CD4-positive, alpha-beta T cell treated with Interleukin-15 for 1 hour (primary cell): ENCODE measurements at regions not wholly inside any gene's neighbourhood (a gene's known extent, or its start where the extent isn't known, plus 50 kb on each side); places are given as distances from the start of the nearest gene placed in this dataset.
"Not testable (repeated sequence)": the region's sequence is repeated elsewhere in the genome, so short reads cannot be mapped to it uniquely, and the experiment has no call there.

Experiments
- DNase-seq: peaks from one replicate; pipeline ENCODE4 v3.0.0-alpha.2; 2020

- no peak for DNase-seq
Observed at GRCh38 chr12:75698052-75698451, 186.6 kb upstream of the KRR1 start.

DNA sequence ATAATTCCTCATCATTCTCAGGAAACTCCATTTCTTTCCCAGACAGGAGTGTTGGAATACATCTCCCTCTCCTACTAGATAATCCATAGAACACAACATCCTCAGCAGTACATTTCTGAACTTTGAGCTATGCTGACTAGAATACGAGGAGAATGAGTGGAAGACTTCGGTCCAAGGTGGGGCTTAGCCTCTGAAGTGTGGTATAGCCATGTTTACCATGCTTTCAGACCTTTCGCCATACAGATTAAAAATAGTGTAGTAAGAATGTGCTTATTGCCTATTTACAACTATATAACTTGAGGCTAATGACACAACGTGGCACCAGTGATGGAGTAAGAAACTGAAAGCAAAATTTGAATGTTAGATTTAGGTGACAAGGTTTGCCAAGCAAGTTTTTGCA is 184.5 kb upstream of the KRR1 start:
- no peak for DNase-seq

DNA sequence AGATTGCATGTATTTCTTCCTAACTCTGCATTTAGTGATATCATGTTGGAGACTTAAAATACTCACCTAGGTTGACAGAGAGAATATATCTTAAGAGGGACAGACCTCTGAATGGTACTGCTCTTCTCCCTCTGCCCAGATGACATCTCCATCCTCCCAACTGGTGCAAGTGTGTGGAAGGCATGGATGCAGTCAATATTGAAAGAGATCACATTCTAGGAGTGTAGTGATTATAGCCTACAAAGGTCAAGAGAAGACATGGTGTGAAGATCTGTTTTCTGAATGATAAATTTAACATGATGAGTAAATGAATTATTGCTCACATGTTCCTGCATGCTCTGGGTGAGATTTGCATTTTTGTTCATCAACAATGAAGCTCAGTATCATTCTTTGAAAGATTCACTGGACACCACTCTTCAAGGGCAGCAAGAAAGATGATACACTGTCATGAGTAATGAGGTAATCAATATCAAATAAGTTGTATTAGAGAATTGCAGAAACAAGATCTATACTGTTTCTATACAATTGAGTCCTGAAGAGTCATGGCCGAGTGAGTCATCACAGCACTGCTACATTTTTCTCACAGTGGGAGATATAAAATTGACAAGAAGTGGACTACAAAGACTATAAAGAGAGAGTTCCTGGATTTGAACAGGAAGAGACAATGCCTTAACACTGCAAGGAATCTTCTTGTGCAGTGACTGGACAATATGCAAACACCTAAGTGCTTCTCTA is 183.3 kb upstream of the KRR1 start:
- no peak for DNase-seq

DNA sequence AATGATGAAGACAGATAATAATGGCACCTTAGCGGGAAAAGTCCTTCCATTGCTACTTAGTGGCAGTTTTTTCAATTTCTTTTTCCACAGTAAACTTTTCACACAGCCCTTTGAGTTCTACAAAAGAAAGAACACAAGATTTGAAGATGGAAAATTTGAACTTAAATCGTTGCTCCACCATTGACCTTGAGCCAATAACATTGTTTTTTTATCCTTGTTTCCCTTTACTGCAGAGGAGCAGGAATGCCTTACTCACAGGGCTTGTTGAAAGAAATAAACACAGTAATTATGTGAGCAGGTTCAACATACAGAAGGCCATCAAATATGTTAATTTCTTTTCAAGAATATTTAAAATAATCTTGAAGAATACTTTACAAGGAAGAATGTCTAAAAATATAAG is 181.5 kb upstream of the KRR1 start:
- no peak for DNase-seq

GRCh38 chr12:75690296-75690955 is 179.0 kb upstream of the KRR1 start:
- no peak for DNase-seq

GRCh38 chr12:75686233-75686632 is 174.8 kb upstream of the KRR1 start:
- not testable (repeated sequence) for DNase-seq

DNA sequence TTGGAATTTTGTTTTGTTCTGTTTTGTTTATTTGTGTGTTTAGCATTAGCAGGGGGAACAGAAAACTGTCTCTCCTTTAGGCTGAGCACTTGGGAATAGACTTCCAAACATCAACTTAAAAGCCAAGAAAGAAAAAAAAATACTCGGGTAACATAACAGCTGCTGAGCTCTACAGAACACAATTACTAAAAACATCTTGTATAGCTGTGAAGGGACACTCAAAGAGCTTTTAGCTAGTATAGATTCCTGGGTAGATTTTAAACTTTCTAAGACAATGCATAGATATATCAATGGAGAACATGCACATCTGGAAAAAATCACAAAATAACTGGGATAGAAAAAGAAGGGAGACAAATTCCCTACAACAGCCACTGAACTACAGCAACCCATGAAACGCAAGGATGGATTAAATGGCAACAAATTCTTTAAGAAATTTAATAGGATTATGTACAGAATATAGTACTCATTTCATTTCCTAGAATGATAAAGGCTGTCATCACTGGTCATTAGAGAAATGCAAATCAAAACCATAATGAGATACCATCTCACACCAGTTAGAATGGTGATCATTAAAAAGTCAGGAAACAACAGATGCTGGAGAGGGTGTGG is 174.3 kb upstream of the KRR1 start:
- no peak for DNase-seq

GRCh38 chr12:75684678-75685616 is 173.5 kb upstream of the KRR1 start:
- DNase-seq = no peak

DNA sequence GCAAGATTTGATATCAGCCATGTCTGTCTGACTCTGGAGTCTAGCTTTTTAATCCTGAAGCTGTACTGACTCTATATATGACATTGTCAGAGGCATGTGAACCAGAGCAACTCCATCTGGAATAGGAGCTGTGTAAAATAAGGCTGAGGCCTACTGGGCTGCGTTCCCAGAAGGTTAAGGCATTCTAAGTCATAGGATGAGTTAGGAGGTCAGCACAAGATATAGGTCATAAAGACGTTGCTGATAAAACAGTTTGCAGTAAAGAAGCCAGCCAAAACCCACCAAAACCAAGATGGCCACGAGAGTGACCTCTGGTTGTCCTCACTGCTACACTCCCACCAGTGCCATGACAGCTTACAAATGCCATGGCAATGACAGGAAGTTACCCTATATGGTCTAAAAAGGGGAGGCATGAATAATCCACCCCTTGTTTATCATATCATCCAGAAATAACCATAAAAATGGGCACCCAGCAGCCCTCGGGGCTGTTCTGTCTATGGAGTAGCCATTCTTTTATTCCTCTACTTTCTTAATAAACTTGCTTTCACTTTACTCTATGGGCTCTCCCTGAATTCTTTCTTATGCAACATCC is 172.7 kb upstream of the KRR1 start:
- not testable (repeated sequence) for DNase-seq

DNA sequence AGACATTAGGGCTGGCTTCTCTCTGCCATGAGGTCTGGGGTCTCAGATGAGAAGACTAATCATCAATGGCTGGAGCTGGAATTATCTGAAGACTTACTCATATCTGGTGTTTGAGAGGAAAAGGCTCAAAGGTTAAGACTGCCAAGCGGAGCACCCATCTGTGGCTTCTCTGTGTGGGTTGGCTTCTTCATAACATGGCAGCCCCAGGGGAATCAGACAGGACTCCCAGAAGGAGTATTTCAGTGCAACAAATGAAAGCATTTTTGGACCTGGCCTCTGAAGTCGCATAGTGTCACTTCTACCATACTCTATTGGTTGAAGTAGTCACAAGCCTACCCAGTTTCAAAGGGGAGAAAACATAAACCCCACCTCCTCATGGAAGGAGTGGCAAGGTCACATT is 171.8 kb upstream of the KRR1 start:
- no peak for DNase-seq

DNA sequence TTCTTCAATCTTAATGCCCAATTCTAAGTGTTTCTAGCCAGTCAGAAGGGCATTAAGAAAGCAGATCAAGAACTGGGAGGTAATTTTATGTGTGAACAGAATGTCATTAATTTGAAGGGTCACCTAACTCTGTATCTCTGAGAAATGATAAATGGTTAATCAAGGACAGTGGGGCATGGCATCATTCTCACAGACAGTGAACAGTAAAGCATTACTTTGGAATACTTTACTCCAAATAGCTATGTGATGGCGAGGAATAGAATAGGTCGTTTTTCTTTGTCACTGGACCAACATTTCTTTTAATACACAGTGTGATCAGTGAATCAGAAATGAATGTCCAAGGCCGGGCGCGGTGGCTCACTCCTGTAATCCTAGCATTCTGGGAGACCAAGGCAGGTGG is 166.1 kb upstream of the KRR1 start:
- DNase-seq = no peak

DNA sequence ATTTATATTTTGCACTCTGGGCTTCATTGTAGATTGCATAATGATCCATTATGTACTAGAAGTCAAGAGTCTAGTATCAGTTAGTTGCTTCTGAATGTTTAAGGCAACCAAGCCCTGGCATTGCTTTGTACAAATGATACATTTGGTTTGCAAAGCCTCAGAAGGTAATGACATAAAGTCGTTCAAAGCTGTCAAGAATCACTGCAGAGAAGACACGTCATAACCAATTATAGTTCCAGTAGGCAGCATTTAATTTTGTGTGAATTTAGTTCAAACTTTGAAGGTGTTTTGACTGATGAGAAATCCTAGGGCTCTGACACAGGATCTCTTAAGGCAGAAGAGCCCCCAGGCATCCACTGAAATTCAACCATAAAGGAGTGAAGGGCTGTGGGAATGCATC is 163.0 kb upstream of the KRR1 start:
- no peak for DNase-seq

GRCh38 chr12:75672200-75672599 is 160.8 kb upstream of the KRR1 start:
- DNase-seq = no peak

GRCh38 chr12:75670216-75670615 is 158.8 kb upstream of the KRR1 start:
- no peak for DNase-seq

- DNase-seq = no peak
Observed at GRCh38 chr12:75666939-75667334, 155.5 kb upstream of the KRR1 start.

DNA sequence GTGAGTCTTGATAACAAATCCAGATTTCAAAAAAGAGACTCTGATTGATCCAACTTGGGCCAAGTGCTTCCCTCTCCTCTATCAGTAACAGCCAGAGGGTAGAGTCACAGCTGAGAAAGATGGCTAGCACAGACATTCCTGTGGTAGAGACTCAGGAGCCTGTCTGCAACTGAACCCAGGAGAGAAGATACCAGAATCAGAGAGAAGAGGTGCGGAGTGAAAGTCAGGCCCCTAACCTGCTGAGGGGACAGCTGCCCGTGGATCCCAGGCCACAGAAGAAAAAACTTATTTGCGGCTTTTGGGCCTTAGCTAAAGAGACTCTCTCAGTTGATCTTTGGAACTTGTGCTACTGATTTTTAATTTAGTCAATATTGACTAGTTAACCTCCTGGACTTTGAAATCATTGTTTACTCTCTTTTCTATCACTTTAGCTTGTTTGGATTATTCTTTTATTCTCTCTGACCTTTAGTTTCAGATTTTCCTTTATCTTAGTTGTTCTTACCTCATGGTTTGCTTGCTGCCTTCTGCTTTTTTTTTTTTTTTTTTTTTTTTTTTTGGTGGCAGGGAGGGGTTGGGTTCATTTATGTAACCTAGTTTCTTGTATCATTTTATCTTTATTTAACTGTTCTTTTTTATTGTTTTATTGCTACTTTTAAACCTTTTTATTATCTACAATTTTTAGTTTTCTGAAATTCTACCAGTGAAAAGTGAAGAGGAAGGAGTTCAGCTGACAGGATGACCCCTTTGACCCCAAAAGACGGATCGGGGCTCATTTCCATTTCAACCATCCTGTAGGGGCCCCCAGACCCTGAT is 154.9 kb upstream of the KRR1 start:
- no peak for DNase-seq

DNA sequence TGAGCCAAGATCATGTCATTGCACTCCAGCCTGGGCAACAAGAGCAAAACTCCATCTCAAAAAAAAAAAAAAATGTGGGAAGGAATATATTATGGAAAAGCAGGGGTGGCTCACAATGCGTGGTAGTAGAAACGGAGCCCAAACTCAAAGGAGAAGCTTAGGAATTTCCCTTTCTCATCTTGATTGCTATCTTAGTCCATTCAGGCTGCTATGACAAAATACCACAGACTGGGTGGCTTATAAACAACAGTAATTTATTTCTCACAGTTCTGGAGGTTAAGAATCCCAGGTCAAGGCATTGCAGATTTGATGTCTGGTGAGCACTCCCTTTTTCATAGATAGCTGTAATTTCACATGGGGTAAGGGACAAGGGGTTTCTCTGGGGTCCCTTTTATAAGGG is 153.8 kb upstream of the KRR1 start:
- DNase-seq = no peak

DNA sequence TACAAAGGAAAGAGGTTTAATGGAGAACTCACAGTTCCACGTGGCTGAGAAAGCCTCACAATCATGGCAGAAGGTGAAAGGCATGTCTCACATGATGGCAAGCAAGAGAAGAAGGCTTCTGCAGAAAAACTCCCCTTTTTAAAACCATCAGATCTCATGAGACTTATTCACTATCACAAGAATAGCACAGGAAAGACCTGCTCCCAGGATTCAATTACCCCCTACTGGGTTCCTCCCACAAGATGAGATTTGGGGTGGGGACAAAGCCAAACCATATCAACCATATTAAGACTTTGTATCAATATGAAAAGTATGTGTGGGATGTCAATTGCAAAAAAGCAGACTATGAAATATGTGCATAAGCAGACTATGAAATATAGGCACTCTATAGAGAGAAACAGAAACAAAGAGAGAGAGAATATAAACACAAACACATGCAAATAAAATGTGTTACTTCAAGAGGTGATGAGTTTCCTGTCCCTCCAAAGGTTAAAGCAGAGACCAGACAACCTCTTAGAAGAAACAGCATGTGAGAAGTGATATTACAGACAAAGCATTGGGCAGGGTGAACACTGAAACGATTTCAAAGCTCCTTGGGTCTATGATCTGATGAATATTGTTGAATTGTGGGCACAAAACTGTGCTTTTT is 151.2 kb upstream of the KRR1 start:
- DNase-seq = no peak

GRCh38 chr12:75661908-75662307 is 150.5 kb upstream of the KRR1 start:
- no peak for DNase-seq

GRCh38 chr12:75660805-75661404 is 149.5 kb upstream of the KRR1 start:
- no peak for DNase-seq

- no peak for DNase-seq
Observed at GRCh38 chr12:75660107-75660530, 148.7 kb upstream of the KRR1 start.
